SK-N-SH (cell line): ENCODE measurements at regions not wholly inside any gene's neighbourhood (a gene's known extent, or its start where the extent isn't known, plus 50 kb on each side); places are given as distances from the start of the nearest gene placed in this dataset.

Experiments used
- CTCF ChIA-PET: fragments of 300-600, 350-600 bp; formaldehyde crosslinking; extraction: SDS; loops from one replicate; lab custom pipeline; 2021; lab: Yijun Ruan, JAX
- POLR2A ChIA-PET: fragments of 350-600 bp; sonication (Branson Sonifier 250); formaldehyde crosslinking; extraction: SDS; loops from one replicate; lab custom pipeline; 2020; ENCODE audit warnings: antibody characterized with exemption, inconsistent platforms; lab: Yijun Ruan, JAX
- DNase-seq: peaks from one replicate; pipeline ENCODE4 v3.0.0; 2012
- H2AFZ ChIP-seq: fragments of 200-600 bp; sonication (generic); 2 replicates; pipeline ENCODE4 v1.8.1; 2016; ENCODE audit warnings: antibody characterized with exemption, mild to moderate bottlenecking, low read depth
- H3F3A ChIP-seq: fragments of 200-600 bp; sonication (generic); replicated peaks from 2 replicates; pipeline ENCODE3; 2016; ENCODE audit warnings: antibody characterized with exemption, mild to moderate bottlenecking; ENCODE audit not compliant: insufficient read depth
- H3K27ac ChIP-seq, 2 experiments: fragments of 200-500 bp in 1 of 2; fragments of 200-600 bp in 1 of 2; sonication (Bioruptor generic) in 1 of 2; sonication (generic), shearing (Covaris generic) in 1 of 2; 2 replicates each; pipeline versions ENCODE4 v1.5.1 to v1.6.1; 2014 to 2016; ENCODE audit warnings: low read depth in 2 of 2, inconsistent platforms in 1 of 2, low read length in 1 of 2, mild to moderate bottlenecking in 1 of 2, mixed read lengths in 1 of 2
- H3K27me3 ChIP-seq: fragments of 200-600 bp; sonication (generic), shearing (Covaris generic); 2 replicates; pipeline ENCODE4 v1.6.1; 2016; ENCODE audit warnings: mixed run types; ENCODE audit not compliant: insufficient read depth
- H3K36me3 ChIP-seq, 2 experiments: fragments of 200-500 bp in 1 of 2; fragments of 200-600 bp in 1 of 2; sonication (Bioruptor generic) in 1 of 2; sonication (generic) in 1 of 2; replicated peaks in 1 of 2; 2 replicates each; pipeline versions ENCODE3 to v1.5.1; 2014 to 2016; ENCODE audit warnings: low read length in 1 of 2, mild to moderate bottlenecking in 1 of 2; ENCODE audit not compliant: insufficient read depth in 2 of 2, control insufficient read depth in 1 of 2
- H3K4me1 ChIP-seq, 2 experiments: fragments of 200-500 bp in 1 of 2; fragments of 200-600 bp in 1 of 2; sonication (Bioruptor generic) in 1 of 2; sonication (generic), shearing (Covaris generic) in 1 of 2; 2 replicates each; pipeline versions ENCODE4 v1.5.1 to v1.6.1; 2014 to 2016; ENCODE audit warnings: low read depth in 1 of 2, low read length in 1 of 2, mixed run types in 1 of 2; ENCODE audit not compliant: insufficient read depth in 2 of 2, control insufficient read depth in 1 of 2
- H3K4me2 ChIP-seq: fragments of 200-600 bp; sonication (generic), shearing (Covaris generic); 2 replicates; pipeline ENCODE4 v1.6.1; 2017; ENCODE audit warnings: mixed run types
- H3K4me3 ChIP-seq, 2 experiments: fragments of 200-500 bp in 1 of 2; fragments of 200-600 bp in 1 of 2; sonication (Bioruptor generic) in 1 of 2; sonication (generic), shearing (Covaris generic) in 1 of 2; 2 replicates each; pipeline versions ENCODE4 v1.5.1 to v1.8.1; 2014 to 2016; ENCODE audit warnings: low read depth in 2 of 2, inconsistent platforms in 1 of 2, low read length in 1 of 2, mild to moderate bottlenecking in 1 of 2, mixed read lengths in 1 of 2, moderate library complexity in 1 of 2
- H3K79me2 ChIP-seq: fragments of 200-600 bp; sonication (generic); 2 replicates; pipeline ENCODE4 v1.8.1; 2017; ENCODE audit warnings: mild to moderate bottlenecking; ENCODE audit not compliant: insufficient read depth
- H3K9ac ChIP-seq: fragments of 200-600 bp; sonication (generic); 2 replicates; pipeline ENCODE4 v1.6.1; 2017; ENCODE audit warnings: mixed run types
- H3K9me2 ChIP-seq: fragments of 200-600 bp; sonication (generic); 2 replicates; pipeline ENCODE4 v1.6.1; 2017; ENCODE audit warnings: mixed run types
- H3K9me3 ChIP-seq: fragments of 200-600 bp; sonication (generic); 2 replicates; pipeline ENCODE4 v1.6.1; 2017; ENCODE audit warnings: mixed run types, mild to moderate bottlenecking, moderate library complexity
- H4K20me1 ChIP-seq: fragments of 200-600 bp; sonication (generic); 2 replicates; pipeline ENCODE4 v1.6.1; 2017; ENCODE audit warnings: mild to moderate bottlenecking, mixed run types; ENCODE audit not compliant: insufficient read depth
- CHD2 ChIP-seq: fragments of 150-350 bp; IDR thresholded peaks from 2 replicates; pipeline ENCODE4 v1.6.1; 2018; ENCODE audit warnings: low read length; ENCODE audit not compliant: partially characterized antibody
- EP300 ChIP-seq, 2 experiments: IDR thresholded peaks; 2 replicates each; pipeline versions ENCODE4 v1.4.0 to v1.6.1; 2012; ENCODE audit warnings: borderline replicate concordance in 1 of 2, low read depth in 1 of 2, low read length in 1 of 2
- EZH2phosphoT487 ChIP-seq: fragments of 200-600 bp; sonication (generic); IDR thresholded peaks from 2 replicates; pipeline ENCODE4 v1.6.1; 2017; ENCODE audit warnings: low read depth, mixed run types, mild to moderate bottlenecking, antibody characterized with exemption, moderate library complexity, borderline replicate concordance
- FOXJ3 ChIP-seq: sonication (generic); formaldehyde crosslinking; IDR thresholded peaks from 2 replicates; pipeline ENCODE4 v1.5.1; 2020; ENCODE audit warnings: mild to moderate bottlenecking, missing genetic modification reagents
- FOXM1 ChIP-seq: IDR thresholded peaks from 2 replicates; pipeline ENCODE4 v1.4.0; 2012; ENCODE audit warnings: low read depth, mild to moderate bottlenecking
- GATA2 ChIP-seq: sonication (generic); formaldehyde crosslinking; IDR thresholded peaks from 2 replicates; pipeline ENCODE4 v1.5.0; 2020; ENCODE audit warnings: mild to moderate bottlenecking, missing genetic modification reagents
- JUND ChIP-seq: IDR thresholded peaks from 2 replicates; pipeline ENCODE4 v1.4.0; 2012
- MAX ChIP-seq: IDR thresholded peaks from 2 replicates; pipeline ENCODE4 v1.4.0; 2012; ENCODE audit warnings: low read depth
- MXI1 ChIP-seq: IDR thresholded peaks from 2 replicates; pipeline ENCODE4 v1.6.1; 2012; ENCODE audit warnings: mild to moderate bottlenecking, low read depth, low read length, improper control_type of control experiment
- POLR2AphosphoS5 ChIP-seq: IDR thresholded peaks from 2 replicates; pipeline ENCODE4 v1.6.1; 2012; ENCODE audit warnings: low read depth, low read length
- RAD21 ChIP-seq: IDR thresholded peaks from 2 replicates; pipeline ENCODE4 v1.6.1; 2012; ENCODE audit warnings: mild to moderate bottlenecking, low read length
- RCOR1 ChIP-seq: fragments of 150-350 bp; IDR thresholded peaks from 2 replicates; pipeline ENCODE4 v1.6.1; 2017; ENCODE audit warnings: antibody characterized with exemption, low read length
- REST ChIP-seq: IDR thresholded peaks from 2 replicates; pipeline ENCODE4 v1.6.1; 2012; ENCODE audit warnings: mild to moderate bottlenecking, low read depth, low read length, moderate library complexity
- RFX5 ChIP-seq: IDR thresholded peaks from 2 replicates; pipeline ENCODE4 v1.6.1; 2012; ENCODE audit warnings: mild to moderate bottlenecking, improper control_type of control experiment, low read length
- SMC3 ChIP-seq: IDR thresholded peaks from 2 replicates; pipeline ENCODE4 v1.6.1; 2012; ENCODE audit warnings: low read depth, low read length, improper control_type of control experiment
- TCF12 ChIP-seq: IDR thresholded peaks from 2 replicates; pipeline ENCODE4 v1.4.0; 2012
- TEAD4 ChIP-seq: IDR thresholded peaks from 2 replicates; pipeline ENCODE4 v1.4.0; 2012; ENCODE audit warnings: mild to moderate bottlenecking, borderline replicate concordance; ENCODE audit not compliant: insufficient read depth
- USF1 ChIP-seq: IDR thresholded peaks from 2 replicates; pipeline ENCODE4 v1.4.0; 2012; ENCODE audit warnings: low read depth, borderline replicate concordance
- USF2 ChIP-seq: fragments of 150-350 bp; IDR thresholded peaks from 2 replicates; pipeline ENCODE4 v1.6.1; 2017; ENCODE audit warnings: antibody characterized with exemption, low read length, low read depth, borderline replicate concordance
- ZBTB33 ChIP-seq: IDR thresholded peaks from 2 replicates; pipeline ENCODE4 v1.4.0; 2012; ENCODE audit warnings: low read depth, borderline replicate concordance

- CTCF ChIA-PET = no interaction called here
- no peak overlapping the region for H3K9ac ChIP-seq
- no peak overlapping the region for H3K27ac ChIP-seq
- no peaks in the 10 kb centered on the region; a peak in 1 of 4 replicates for H3K4me1 ChIP-seq
- no peaks in the 10 kb centered on the region for H3K79me2 ChIP-seq
- H3K4me3 ChIP-seq = no peak overlapping the region
- peaks cover 5% of the 10 kb centered on the region; the same call in 1 of the 2 replicates for H3K9me3 ChIP-seq
- H3K4me2 ChIP-seq = no peak overlapping the region
- peaks cover 4% of the 10 kb centered on the region for H3F3A ChIP-seq
- no peaks in the 10 kb centered on the region for H3K27me3 ChIP-seq
- no peaks in the 10 kb centered on the region for H3K9me2 ChIP-seq
- TF ChIP-seq CHD2 = no peak
- no peak for TF ChIP-seq SMC3
- no peak for TF ChIP-seq ZBTB33
- no peak for TF ChIP-seq RCOR1
- no peak for TF ChIP-seq RAD21
- TF ChIP-seq USF1 = no peak
- TF ChIP-seq USF2 = no peak
- no peak for TF ChIP-seq MAX
- no peak for TF ChIP-seq RFX5
- no peak for TF ChIP-seq TEAD4
- no peak for TF ChIP-seq JUND
- TF ChIP-seq REST = no peak
- no peak for TF ChIP-seq EP300 (IDR thresholded peaks at IDR 0.05; ENCODE audit: borderline replicate concordance in 1 of 2, low read depth in 1 of 2, low read length in 1 of 2)
- no peak for TF ChIP-seq MXI1
- TF ChIP-seq FOXM1 = no peak
- no peak for TF ChIP-seq EZH2phosphoT487
- no peak for TF ChIP-seq GATA2 (CRISPR knock-in tag)
- TF ChIP-seq TCF12 = no peak
- no peak for TF ChIP-seq FOXJ3 (CRISPR knock-in tag)
- TF ChIP-seq POLR2AphosphoS5 = no peak
- TF ChIP-seq, all 33 proteins: peak for 0
- H2AFZ ChIP-seq = no peak overlapping the region
- POLR2A ChIA-PET = no interaction called here
- H3K36me3 ChIP-seq = no peaks in the 10 kb centered on the region
- no peak for DNase-seq
- no peaks in the 10 kb centered on the region for H4K20me1 ChIP-seq
Measured at GRCh38 chr4:78703079-78703478, 73.1 kb upstream of the BMP2K start.
